ENCODE measurements at regions not wholly inside any gene's neighbourhood (a gene's known extent, or its start where the extent isn't known, plus 50 kb on each side); places are given as distances from the start of the nearest gene placed in this dataset.
A peak's percentile ranks its signal among the peaks of the same experiment; 100 is the strongest.
"Not testable (repeated sequence)": the region's sequence is repeated elsewhere in the genome, so short reads cannot be mapped to it uniquely, and the experiment has no call there.

- H3K4me1 ChIP-seq (ENCODE audit: control insufficient read depth in 2 of 2, insufficient read depth in 2 of 2, low read length in 2 of 2), result peaks cover 55 to 58% of the 10 kb centered on the region in 2 donors
- H3K4me2 ChIP-seq (replicated peaks; ENCODE audit: low read depth, low read length, poor library complexity, severe bottlenecking); H2AFZ ChIP-seq (ENCODE audit: insufficient read depth, low read depth, low read length, poor library complexity, severe bottlenecking); H3K9me3 Mint-ChIP-seq (ENCODE audit: insufficient read depth); DNase-seq; H3K4me3 ChIP-seq (ENCODE audit: control extremely low read depth in 1 of 5, extremely low read depth in 1 of 5, insufficient read depth in 1 of 5, low read depth in 2 of 5, low read length in 4 of 5); POLR2A ChIA-PET; H3K27ac Mint-ChIP-seq; H3K9ac ChIP-seq (ENCODE audit: low read length); H3K27me3 Mint-ChIP-seq; H3K27ac ChIP-seq (ENCODE audit: low read length in 2 of 2); H3K79me2 ChIP-seq (ENCODE audit: control insufficient read depth, insufficient read depth, low read length); H3K4me3 Mint-ChIP-seq; ATAC-seq (ENCODE audit: low read depth); H3K36me3 ChIP-seq (replicated peaks in 1 of 2; ENCODE audit: control extremely low read depth in 1 of 2, control insufficient read depth in 1 of 2, extremely low read depth in 1 of 2, insufficient read depth in 2 of 2, low read length in 1 of 2); intact Hi-C loops (cut with micrococcal nuclease); CTCF ChIA-PET; H3K27me3 ChIP-seq (replicated peaks in 1 of 4; ENCODE audit: control extremely low read depth in 1 of 4, control insufficient read depth in 3 of 4, insufficient read depth in 4 of 4, low read length in 3 of 4); H4K20me1 ChIP-seq (ENCODE audit: control insufficient read depth, insufficient read depth, low read length, poor library complexity, severe bottlenecking): not testable (repeated sequence)
- peaks cover 65% of the 10 kb centered on the region for H3K4me1 Mint-ChIP-seq
- peaks cover 0 to 14% (median 3%) of the 10 kb centered on the region in 3 donors for H3K9me3 ChIP-seq (ENCODE audit: control extremely low read depth in 1 of 3, control insufficient read depth in 2 of 3, insufficient read depth in 1 of 3, low read length in 2 of 3)
- no CpG with 5 or more reads among the region's 2 CpGs for WGBS (ENCODE audit: insufficient coverage)
Measured at GRCh38 chr10:11403646-11404045, 207.8 kb downstream of the USP6NL start.

GRCh38 chr10:11403116-11403515 is 208.3 kb downstream of the USP6NL start:
- CTCF ChIA-PET, result no interaction called here
- H3K4me1 ChIP-seq (ENCODE audit: control insufficient read depth in 2 of 2, insufficient read depth in 2 of 2, low read length in 2 of 2), result peaks cover 50 to 53% of the 10 kb centered on the region in 2 donors
- H3K4me2 ChIP-seq (replicated peaks; ENCODE audit: low read depth, low read length, poor library complexity, severe bottlenecking), result peak overlapping the region; percentile 73
- intact Hi-C loops (cut with micrococcal nuclease), result no loop called here
- Mint-ChIP-seq H3K4me1 (peaks cover 62% of the 10 kb centered on the region), H3K9me3 (ENCODE audit: insufficient read depth) (peaks cover 8% of the 10 kb centered on the region), H3K27ac (peak overlapping the region; percentile 57), H3K27me3 (no peaks in the 10 kb centered on the region), H3K4me3 (peak overlapping the region; percentile 73)
- H4K20me1 ChIP-seq (ENCODE audit: control insufficient read depth, insufficient read depth, low read length, poor library complexity, severe bottlenecking), result no peaks in the 10 kb centered on the region
- no peaks in the 10 kb centered on the region for H3K27me3 ChIP-seq (replicated peaks in 1 of 4; ENCODE audit: control extremely low read depth in 1 of 4, control insufficient read depth in 3 of 4, insufficient read depth in 4 of 4, low read length in 3 of 4)
- 1% methylated on average over 8 of the region's 11 CpGs for WGBS (ENCODE audit: insufficient coverage)
- DNase-seq (peak; percentile 63), ATAC-seq (ENCODE audit: low read depth) (peak; percentile 78)
- peak overlapping the region in 1 of 2 donors; percentile 40 for H3K27ac ChIP-seq (ENCODE audit: low read length in 2 of 2)
- TF ChIP-seq CTCF (IDR thresholded peaks at IDR 0.05) (no peak), EZH2 (IDR thresholded peaks at IDR 0.05; ENCODE audit: borderline replicate concordance, insufficient read depth, low read depth, low read length, poor library complexity, severe bottlenecking) (no peak)
- no peaks in the 10 kb centered on the region for H3K79me2 ChIP-seq (ENCODE audit: control insufficient read depth, insufficient read depth, low read length)
- H3K9me3 ChIP-seq (ENCODE audit: control extremely low read depth in 1 of 3, control insufficient read depth in 2 of 3, insufficient read depth in 1 of 3, low read length in 2 of 3), result peaks cover 0 to 14% (median 3%) of the 10 kb centered on the region in 3 donors
- POLR2A ChIA-PET, result no interaction called here
- H3K9ac ChIP-seq (ENCODE audit: low read length), result peak overlapping the region; percentile 37
- peak overlapping the region; percentile 26 for H2AFZ ChIP-seq (ENCODE audit: insufficient read depth, low read depth, low read length, poor library complexity, severe bottlenecking)
- H3K4me3 ChIP-seq (ENCODE audit: control extremely low read depth in 1 of 5, extremely low read depth in 1 of 5, insufficient read depth in 1 of 5, low read depth in 2 of 5, low read length in 4 of 5), result peak overlapping the region in 3 of 5 experiments; percentile 7 to 26 (median 11)
- H3K36me3 ChIP-seq (replicated peaks in 1 of 2; ENCODE audit: control extremely low read depth in 1 of 2, control insufficient read depth in 1 of 2, extremely low read depth in 1 of 2, insufficient read depth in 2 of 2, low read length in 1 of 2), result no peaks in the 10 kb centered on the region
